HEK293 (cell line): ENCODE measurements at regions not wholly inside any gene's neighbourhood (a gene's known extent, or its start where the extent isn't known, plus 50 kb on each side); places are given as distances from the start of the nearest gene placed in this dataset.

Experiments
- GLIS2 ChIP-seq: fragments of 450-650 bp; formaldehyde crosslinking; IDR thresholded peaks from 2 replicates; pipeline ENCODE4 v1.5.1; 2016; ENCODE audit warnings: missing biosample characterization, missing genetic modification characterization
- KLF16 ChIP-seq: fragments of 450-650 bp; formaldehyde crosslinking; IDR thresholded peaks from 2 replicates; pipeline ENCODE4 v1.5.1; 2017; ENCODE audit warnings: missing biosample characterization, missing genetic modification characterization
- REST ChIP-seq: fragments of 450-650 bp; formaldehyde crosslinking; IDR thresholded peaks from 2 replicates; pipeline ENCODE4 v1.5.1; 2016; ENCODE audit warnings: missing biosample characterization, missing genetic modification characterization
- SETDB1 ChIP-seq: IDR thresholded peaks from one replicate; pipeline ENCODE4 v1.6.1; 2017; ENCODE audit warnings: mild to moderate bottlenecking, low read length, moderate library complexity, mixed read lengths; ENCODE audit not compliant: insufficient read length
- YY2 ChIP-seq: fragments of 450-650 bp; formaldehyde crosslinking; IDR thresholded peaks from 2 replicates; pipeline ENCODE4 v1.5.1; 2016; ENCODE audit warnings: missing biosample characterization, missing genetic modification characterization
- ZBTB10 ChIP-seq: fragments of 450-650 bp; formaldehyde crosslinking; IDR thresholded peaks from 2 replicates; pipeline ENCODE4 v1.5.1; 2016; ENCODE audit warnings: missing biosample characterization, missing genetic modification characterization
- ZBTB17 ChIP-seq: fragments of 450-650 bp; formaldehyde crosslinking; IDR thresholded peaks from 2 replicates; pipeline ENCODE4 v1.5.1; 2016; ENCODE audit warnings: missing biosample characterization, missing genetic modification characterization
- ZFP3 ChIP-seq: fragments of 450-650 bp; formaldehyde crosslinking; IDR thresholded peaks from 2 replicates; pipeline ENCODE4 v1.5.1; 2016; ENCODE audit warnings: low read depth, missing biosample characterization, missing genetic modification characterization
- ZNF2 ChIP-seq: fragments of 450-650 bp; formaldehyde crosslinking; IDR thresholded peaks from 2 replicates; pipeline ENCODE4 v1.5.1; 2016; ENCODE audit warnings: missing biosample characterization, missing genetic modification characterization
- ZNF248 ChIP-seq: fragments of 450-650 bp; formaldehyde crosslinking; IDR thresholded peaks from 2 replicates; pipeline ENCODE4 v1.5.1; 2017; ENCODE audit warnings: missing biosample characterization, missing genetic modification characterization
- ZNF37A ChIP-seq: fragments of 450-650 bp; IDR thresholded peaks from 2 replicates; pipeline ENCODE4 v1.5.1; 2018; ENCODE audit warnings: missing biosample characterization, missing genetic modification characterization
- ZNF561 ChIP-seq: fragments of 450-650 bp; IDR thresholded peaks from 2 replicates; pipeline ENCODE4 v1.5.1; 2018; ENCODE audit warnings: missing biosample characterization, missing genetic modification characterization, borderline replicate concordance
- ZNF610 ChIP-seq: fragments of 450-650 bp; formaldehyde crosslinking; IDR thresholded peaks from 2 replicates; pipeline ENCODE4 v1.5.1; 2016; ENCODE audit warnings: missing biosample characterization, missing genetic modification characterization, borderline replicate concordance
- ZNF621 ChIP-seq: fragments of 450-650 bp; formaldehyde crosslinking; IDR thresholded peaks from 2 replicates; pipeline ENCODE4 v1.5.1; 2017; ENCODE audit warnings: missing biosample characterization, missing genetic modification characterization
- ZNF629 ChIP-seq: fragments of 450-650 bp; formaldehyde crosslinking; IDR thresholded peaks from 2 replicates; pipeline ENCODE4 v1.5.1; 2017; ENCODE audit warnings: missing biosample characterization, missing genetic modification characterization
- ZNF660 ChIP-seq: fragments of 450-650 bp; IDR thresholded peaks from 2 replicates; pipeline ENCODE4 v1.5.1; 2018; ENCODE audit warnings: missing biosample characterization, mild to moderate bottlenecking, missing genetic modification characterization
- ZNF692 ChIP-seq: fragments of 450-650 bp; formaldehyde crosslinking; IDR thresholded peaks from 2 replicates; pipeline ENCODE4 v1.5.1; 2016; ENCODE audit warnings: missing biosample characterization, missing genetic modification characterization
- ZNF785 ChIP-seq: fragments of 450-650 bp; formaldehyde crosslinking; IDR thresholded peaks from 2 replicates; pipeline ENCODE4 v1.5.1; 2016; ENCODE audit warnings: missing biosample characterization, missing genetic modification characterization
- ZNF792 ChIP-seq: fragments of 450-650 bp; formaldehyde crosslinking; IDR thresholded peaks from 2 replicates; pipeline ENCODE4 v1.5.1; 2016; ENCODE audit warnings: missing biosample characterization, missing genetic modification characterization
- TF ChIP-seq, protein P1 (sequence below): fragments of 450-650 bp; formaldehyde crosslinking; IDR thresholded peaks from 2 replicates; pipeline ENCODE4 v1.5.1; 2016; ENCODE audit warnings: missing biosample characterization, missing genetic modification characterization
- TF ChIP-seq, protein P2 (sequence below): fragments of 450-650 bp; formaldehyde crosslinking; IDR thresholded peaks from 2 replicates; pipeline ENCODE4 v1.5.1; 2016; ENCODE audit warnings: missing biosample characterization, missing genetic modification characterization

GRCh38 chr3:132231633-132232032 is 85.6 kb upstream of the ACP3 start (continued):
- TF ChIP-seq KLF16 (tag by site-specific recombination) = 0 out of 2 replicates have a peak, but pooled peaks have one; percentile 15
- no peak for TF ChIP-seq ZNF248 (tag by site-specific recombination)
- no peak for TF ChIP-seq REST
- TF ChIP-seq ZNF37A (tag by site-specific recombination) = no peak
- no peak for TF ChIP-seq ZNF629 (tag by site-specific recombination)
- TF ChIP-seq ZNF561 (tag by site-specific recombination) = peak; percentile 43; the same call in 1 of the 2 replicates
- no peak for TF ChIP-seq ZFP3 (tag by site-specific recombination)
- no peak; the same call in 1 of the 2 replicates for TF ChIP-seq GLIS2 (tag by site-specific recombination)
- peak; percentile 58; the same call in 1 of the 2 replicates for TF ChIP-seq ZNF660
- TF ChIP-seq, protein P1, sequence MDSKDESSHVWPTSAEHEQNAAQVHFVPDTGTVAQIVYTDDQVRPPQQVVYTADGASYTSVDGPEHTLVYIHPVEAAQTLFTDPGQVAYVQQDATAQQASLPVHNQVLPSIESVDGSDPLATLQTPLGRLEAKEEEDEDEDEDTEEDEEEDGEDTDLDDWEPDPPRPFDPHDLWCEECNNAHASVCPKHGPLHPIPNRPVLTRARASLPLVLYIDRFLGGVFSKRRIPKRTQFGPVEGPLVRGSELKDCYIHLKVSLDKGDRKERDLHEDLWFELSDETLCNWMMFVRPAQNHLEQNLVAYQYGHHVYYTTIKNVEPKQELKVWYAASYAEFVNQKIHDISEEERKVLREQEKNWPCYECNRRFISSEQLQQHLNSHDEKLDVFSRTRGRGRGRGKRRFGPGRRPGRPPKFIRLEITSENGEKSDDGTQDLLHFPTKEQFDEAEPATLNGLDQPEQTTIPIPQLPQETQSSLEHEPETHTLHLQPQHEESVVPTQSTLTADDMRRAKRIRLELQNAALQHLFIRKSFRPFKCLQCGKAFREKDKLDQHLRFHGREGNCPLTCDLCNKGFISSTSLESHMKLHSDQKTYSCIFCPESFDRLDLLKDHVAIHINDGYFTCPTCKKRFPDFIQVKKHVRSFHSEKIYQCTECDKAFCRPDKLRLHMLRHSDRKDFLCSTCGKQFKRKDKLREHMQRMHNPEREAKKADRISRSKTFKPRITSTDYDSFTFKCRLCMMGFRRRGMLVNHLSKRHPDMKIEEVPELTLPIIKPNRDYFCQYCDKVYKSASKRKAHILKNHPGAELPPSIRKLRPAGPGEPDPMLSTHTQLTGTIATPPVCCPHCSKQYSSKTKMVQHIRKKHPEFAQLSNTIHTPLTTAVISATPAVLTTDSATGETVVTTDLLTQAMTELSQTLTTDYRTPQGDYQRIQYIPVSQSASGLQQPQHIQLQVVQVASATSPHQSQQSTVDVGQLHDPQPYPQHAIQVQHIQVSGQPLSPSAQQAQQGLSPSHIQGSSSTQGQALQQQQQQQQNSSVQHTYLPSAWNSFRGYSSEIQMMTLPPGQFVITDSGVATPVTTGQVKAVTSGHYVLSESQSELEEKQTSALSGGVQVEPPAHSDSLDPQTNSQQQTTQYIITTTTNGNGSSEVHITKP (tag by site-specific recombination) = peak; percentile 29; the same call in 1 of the 2 replicates
- TF ChIP-seq YY2 (tag by site-specific recombination) = 0 out of 2 replicates have a peak, but pooled peaks have one; percentile 23
- TF ChIP-seq SETDB1 = no peak
- TF ChIP-seq ZNF792 (tag by site-specific recombination) = no peak
- TF ChIP-seq ZNF692 (tag by site-specific recombination) = 0 out of 2 replicates have a peak, but pooled peaks have one; percentile 39
- TF ChIP-seq ZNF2 = no peak
- no peak for TF ChIP-seq ZNF785
- no peak for TF ChIP-seq ZBTB10 (tag by site-specific recombination)
- TF ChIP-seq ZNF621 (tag by site-specific recombination) = no peak
- TF ChIP-seq ZNF610 (tag by site-specific recombination) = no peak
- TF ChIP-seq ZBTB17 (tag by site-specific recombination) = peak; percentile 27; the same call in 1 of the 2 replicates
- TF ChIP-seq, protein P2, sequence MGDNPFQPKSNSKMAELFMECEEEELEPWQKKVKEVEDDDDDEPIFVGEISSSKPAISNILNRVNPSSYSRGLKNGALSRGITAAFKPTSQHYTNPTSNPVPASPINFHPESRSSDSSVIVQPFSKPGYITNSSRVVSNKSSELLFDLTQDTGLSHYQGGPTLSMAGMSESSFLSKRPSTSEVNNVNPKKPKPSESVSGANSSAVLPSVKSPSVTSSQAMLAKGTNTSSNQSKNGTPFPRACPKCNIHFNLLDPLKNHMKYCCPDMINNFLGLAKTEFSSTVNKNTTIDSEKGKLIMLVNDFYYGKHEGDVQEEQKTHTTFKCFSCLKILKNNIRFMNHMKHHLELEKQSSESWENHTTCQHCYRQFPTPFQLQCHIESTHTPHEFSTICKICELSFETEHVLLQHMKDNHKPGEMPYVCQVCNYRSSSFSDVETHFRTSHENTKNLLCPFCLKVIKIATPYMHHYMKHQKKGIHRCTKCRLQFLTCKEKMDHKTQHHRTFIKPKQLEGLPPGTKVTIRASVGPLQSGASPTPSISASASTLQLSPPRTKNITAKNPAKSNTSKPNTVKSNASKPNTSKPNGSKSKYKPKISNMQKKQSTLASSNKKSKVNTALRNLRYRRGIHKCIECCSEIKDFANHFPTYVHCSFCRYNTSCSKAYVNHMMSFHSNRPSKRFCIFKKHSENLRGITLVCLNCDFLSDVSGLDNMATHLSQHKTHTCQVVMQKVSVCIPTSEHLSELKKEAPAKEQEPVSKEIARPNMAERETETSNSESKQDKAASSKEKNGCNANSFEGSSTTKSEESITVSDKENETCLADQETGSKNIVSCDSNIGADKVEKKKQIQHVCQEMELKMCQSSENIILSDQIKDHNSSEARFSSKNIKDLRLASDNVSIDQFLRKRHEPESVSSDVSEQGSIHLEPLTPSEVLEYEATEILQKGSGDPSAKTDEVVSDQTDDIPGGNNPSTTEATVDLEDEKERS (tag by site-specific recombination) = no peak
